Fibroblast of the aortic adventitia (primary cell): ENCODE measurements at regions not wholly inside any gene's neighbourhood (a gene's known extent, or its start where the extent isn't known, plus 50 kb on each side); places are given as distances from the start of the nearest gene placed in this dataset.

ENCODE experiments used
- DNase-seq: peaks from one replicate; pipeline ENCODE4 v3.0.0-alpha.2; 2010; ENCODE audit warnings: low read depth
- H3K4me3 ChIP-seq: 2 replicates; pipeline ENCODE4 v1.5.1; 2011; ENCODE audit warnings: low read depth, mild to moderate bottlenecking, control low read depth, low read length, moderate library complexity
- TF ChIP-seq, protein P1 (sequence below): IDR thresholded peaks from 2 replicates; pipeline ENCODE4 v1.5.1; 2011; ENCODE audit warnings: mild to moderate bottlenecking, low read length, control low read depth, inconsistent platforms; ENCODE audit not compliant: insufficient read depth

DNA sequence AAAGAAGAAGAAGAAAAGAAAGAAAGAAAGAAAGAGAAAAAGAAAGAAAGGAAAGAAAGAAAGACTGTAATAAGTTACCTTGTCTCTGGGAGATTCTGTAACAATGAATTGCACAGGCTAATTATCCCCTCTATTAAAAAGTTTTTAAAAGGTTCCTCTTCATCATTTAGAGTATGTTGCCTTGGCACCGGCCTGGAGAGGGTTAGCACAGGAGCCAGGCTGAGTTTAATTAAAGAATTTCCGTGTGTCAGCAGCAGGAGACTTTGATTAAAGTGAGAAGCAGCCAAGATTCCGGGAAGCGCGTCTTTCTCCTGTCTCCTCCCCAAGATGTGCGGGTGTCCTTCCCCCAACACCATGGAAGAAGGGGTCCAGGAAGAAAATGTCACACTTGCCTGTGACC is 92.8 kb upstream of the ETV6 start:
- TF ChIP-seq, protein P1, sequence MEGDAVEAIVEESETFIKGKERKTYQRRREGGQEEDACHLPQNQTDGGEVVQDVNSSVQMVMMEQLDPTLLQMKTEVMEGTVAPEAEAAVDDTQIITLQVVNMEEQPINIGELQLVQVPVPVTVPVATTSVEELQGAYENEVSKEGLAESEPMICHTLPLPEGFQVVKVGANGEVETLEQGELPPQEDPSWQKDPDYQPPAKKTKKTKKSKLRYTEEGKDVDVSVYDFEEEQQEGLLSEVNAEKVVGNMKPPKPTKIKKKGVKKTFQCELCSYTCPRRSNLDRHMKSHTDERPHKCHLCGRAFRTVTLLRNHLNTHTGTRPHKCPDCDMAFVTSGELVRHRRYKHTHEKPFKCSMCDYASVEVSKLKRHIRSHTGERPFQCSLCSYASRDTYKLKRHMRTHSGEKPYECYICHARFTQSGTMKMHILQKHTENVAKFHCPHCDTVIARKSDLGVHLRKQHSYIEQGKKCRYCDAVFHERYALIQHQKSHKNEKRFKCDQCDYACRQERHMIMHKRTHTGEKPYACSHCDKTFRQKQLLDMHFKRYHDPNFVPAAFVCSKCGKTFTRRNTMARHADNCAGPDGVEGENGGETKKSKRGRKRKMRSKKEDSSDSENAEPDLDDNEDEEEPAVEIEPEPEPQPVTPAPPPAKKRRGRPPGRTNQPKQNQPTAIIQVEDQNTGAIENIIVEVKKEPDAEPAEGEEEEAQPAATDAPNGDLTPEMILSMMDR, result no peak
- no peak for DNase-seq
- no peak overlapping the region for H3K4me3 ChIP-seq

- TF ChIP-seq, protein P1, result no peak
- DNase-seq, result no peak
- H3K4me3 ChIP-seq, result no peak overlapping the region
These were observed 89.7 kb upstream of the ETV6 start for GRCh38 chr12:11559626-11560340.

- TF ChIP-seq, protein P1, result no peak
- DNase-seq, result no peak
- H3K4me3 ChIP-seq, result no peak overlapping the region
These were observed 88.1 kb upstream of the ETV6 start for GRCh38 chr12:11561411-11561810.

GRCh38 chr12:11563785-11564739 is 85.4 kb upstream of the ETV6 start:
- H3K4me3 ChIP-seq, result no peak overlapping the region
- TF ChIP-seq, protein P1, result no peak
- DNase-seq, result no peak

DNA sequence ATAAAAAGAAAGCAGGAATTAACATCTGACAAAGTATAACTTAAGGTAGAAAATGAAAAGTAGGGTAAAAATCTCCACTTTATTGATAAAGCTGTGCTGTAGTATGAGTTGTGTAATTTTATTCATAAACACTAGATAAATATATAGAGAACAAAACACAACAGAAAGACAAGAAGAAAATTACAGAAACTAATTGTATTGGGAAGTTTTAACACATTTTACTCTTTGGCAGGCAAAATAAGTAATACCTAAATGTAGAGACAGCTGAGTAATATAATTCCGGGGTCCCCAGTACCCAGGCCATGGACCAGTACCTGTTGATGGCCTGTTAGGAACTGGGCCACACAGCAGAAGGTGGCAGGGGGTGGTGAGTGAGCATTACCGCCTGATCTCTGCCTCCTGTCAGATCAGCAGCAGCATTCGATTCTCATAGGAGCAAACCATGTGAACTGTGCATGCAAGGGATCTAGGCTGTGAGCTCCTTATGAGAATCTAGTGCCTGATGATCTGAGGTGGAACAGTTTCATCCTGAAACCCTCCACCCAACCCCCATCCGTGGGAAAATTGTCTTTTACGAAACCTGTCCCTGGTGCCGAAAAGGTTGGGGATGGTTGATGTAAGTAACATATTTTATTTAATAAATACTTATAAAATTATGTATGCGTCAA is 84.4 kb upstream of the ETV6 start:
- H3K4me3 ChIP-seq, result no peak overlapping the region
- TF ChIP-seq, protein P1, result no peak
- no peak for DNase-seq

- no peak overlapping the region for H3K4me3 ChIP-seq
- DNase-seq, result no peak
- TF ChIP-seq, protein P1, result no peak
These were observed 83.7 kb upstream of the ETV6 start for GRCh38 chr12:11565752-11566151.
